ENCODE measurements at regions not wholly inside any gene's neighbourhood (a gene's known extent, or its start where the extent isn't known, plus 50 kb on each side); places are given as distances from the start of the nearest gene placed in this dataset.

GRCh38 chr4:112053825-112054350, 91.4 kb upstream of the FAM241A start:
- Histone ChIP-seq H3K27me3 (ENCODE audit: control insufficient read depth, insufficient read depth, low read length) (peaks cover 2% of the 10 kb centered on the region), H3K27ac (ENCODE audit: low read depth, low read length) (no peak overlapping the region), H3K4me3 (ENCODE audit: low read depth, low read length) (no peak overlapping the region), H3K36me3 (ENCODE audit: control insufficient read depth, insufficient read depth, low read length) (no peaks in the 10 kb centered on the region), H3K4me1 (ENCODE audit: control insufficient read depth, insufficient read depth, low read length) (no peaks in the 10 kb centered on the region), H3K9me3 (ENCODE audit: control insufficient read depth, insufficient read depth, low read length) (no peaks in the 10 kb centered on the region)
- DNase-seq (ENCODE audit: low read depth in 4 of 6, low spot score in 6 of 6): no peak
- no CpG with 5 or more reads among the region's 2 CpGs for WGBS (ENCODE audit: insufficient coverage)

GRCh38 chr4:112055100-112055499, 90.2 kb upstream of the FAM241A start:
- Histone ChIP-seq H3K27me3 (ENCODE audit: control insufficient read depth, insufficient read depth, low read length) (peaks cover 2% of the 10 kb centered on the region), H3K36me3 (ENCODE audit: control insufficient read depth, insufficient read depth, low read length) (no peaks in the 10 kb centered on the region), H3K27ac (ENCODE audit: low read depth, low read length) (no peak overlapping the region), H3K9me3 (ENCODE audit: control insufficient read depth, insufficient read depth, low read length) (no peaks in the 10 kb centered on the region), H3K4me1 (ENCODE audit: control insufficient read depth, insufficient read depth, low read length) (no peaks in the 10 kb centered on the region), H3K4me3 (ENCODE audit: low read depth, low read length) (no peak overlapping the region)
- DNase-seq (ENCODE audit: low read depth in 4 of 6, low spot score in 6 of 6): peak in 1 of 6 donors; percentile 10

DNA sequence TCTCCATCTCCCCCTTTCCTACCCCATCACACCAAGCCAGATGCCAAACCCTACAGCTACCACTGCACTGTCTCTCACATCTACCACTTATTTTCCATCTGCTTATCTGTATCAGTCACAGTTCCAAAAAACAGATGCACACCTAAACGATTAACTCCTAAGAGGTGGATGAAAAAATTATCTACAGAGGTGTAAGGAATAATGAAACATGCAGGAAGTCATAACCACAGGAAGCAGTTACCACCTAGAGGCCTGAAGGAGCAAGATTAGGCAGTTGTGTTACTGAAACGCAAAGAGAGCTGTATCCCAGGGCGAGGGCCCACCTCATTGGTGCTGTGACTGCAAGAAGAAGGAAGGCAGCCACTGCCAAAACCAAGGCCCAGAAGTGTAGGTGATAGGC, 87.8 kb upstream of the FAM241A start:
- Histone ChIP-seq H3K27me3 (ENCODE audit: control insufficient read depth, insufficient read depth, low read length) (peaks cover 2% of the 10 kb centered on the region), H3K4me3 (ENCODE audit: low read depth, low read length) (no peak overlapping the region), H3K36me3 (ENCODE audit: control insufficient read depth, insufficient read depth, low read length) (no peaks in the 10 kb centered on the region), H3K4me1 (ENCODE audit: control insufficient read depth, insufficient read depth, low read length) (no peaks in the 10 kb centered on the region), H3K27ac (ENCODE audit: low read depth, low read length) (no peak overlapping the region), H3K9me3 (ENCODE audit: control insufficient read depth, insufficient read depth, low read length) (no peaks in the 10 kb centered on the region)
- 85% methylated on average over 3 of the region's 3 CpGs for whole genome bisulfite sequencing (ENCODE audit: insufficient coverage)
- DNase-seq (ENCODE audit: low read depth in 4 of 6, low spot score in 6 of 6): no peak

DNA sequence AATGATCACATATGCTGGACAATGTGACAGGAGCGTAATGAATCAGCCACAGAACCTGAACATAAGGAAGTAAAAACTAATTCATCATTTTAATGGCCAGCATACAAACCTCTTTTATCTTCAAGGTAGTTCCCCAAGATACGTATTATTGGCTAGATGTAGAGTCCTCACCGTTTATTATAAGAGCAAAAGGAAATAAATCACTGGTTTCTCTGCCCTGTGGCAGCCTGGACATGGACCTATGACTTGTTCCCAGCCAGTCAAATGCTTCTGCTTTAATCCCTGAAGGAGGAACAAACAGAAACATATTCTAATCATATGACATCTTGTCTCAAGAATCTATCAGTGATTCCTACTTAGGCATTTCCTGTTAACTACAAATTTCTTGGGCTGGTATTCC, 86.8 kb upstream of the FAM241A start:
- Histone ChIP-seq H3K4me3 (ENCODE audit: low read depth, low read length) (no peak overlapping the region), H3K27ac (ENCODE audit: low read depth, low read length) (no peak overlapping the region), H3K9me3 (ENCODE audit: control insufficient read depth, insufficient read depth, low read length) (no peaks in the 10 kb centered on the region), H3K36me3 (ENCODE audit: control insufficient read depth, insufficient read depth, low read length) (no peaks in the 10 kb centered on the region), H3K27me3 (ENCODE audit: control insufficient read depth, insufficient read depth, low read length) (peaks cover 2% of the 10 kb centered on the region), H3K4me1 (ENCODE audit: control insufficient read depth, insufficient read depth, low read length) (no peaks in the 10 kb centered on the region)
- WGBS (ENCODE audit: insufficient coverage): 100% methylated on average over 1 of the region's 3 CpGs
- DNase-seq (ENCODE audit: low read depth in 4 of 6, low spot score in 6 of 6): no peak

DNA sequence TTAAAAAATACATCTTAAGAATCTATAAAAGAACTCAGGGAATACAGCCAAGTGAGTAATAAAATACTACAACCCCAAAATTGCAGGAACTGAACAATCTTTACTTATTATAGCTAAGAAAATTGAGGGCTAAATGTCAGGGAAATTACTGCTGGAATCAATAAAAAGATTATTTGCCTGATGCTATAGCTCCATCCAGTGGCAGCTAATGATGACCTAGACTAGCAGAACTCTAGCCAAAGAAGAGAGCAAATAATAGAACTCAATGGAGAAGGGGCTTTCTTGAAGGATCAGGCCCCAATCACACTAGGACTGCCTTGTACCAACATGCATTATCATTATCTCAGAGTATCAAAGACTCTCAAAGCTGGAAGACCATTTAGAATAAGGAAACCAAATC, 85.0 kb upstream of the FAM241A start:
- Histone ChIP-seq H3K4me3 (ENCODE audit: low read depth, low read length) (no peak overlapping the region), H3K4me1 (ENCODE audit: control insufficient read depth, insufficient read depth, low read length) (no peaks in the 10 kb centered on the region), H3K27me3 (ENCODE audit: control insufficient read depth, insufficient read depth, low read length) (peaks cover 2% of the 10 kb centered on the region), H3K36me3 (ENCODE audit: control insufficient read depth, insufficient read depth, low read length) (no peaks in the 10 kb centered on the region), H3K9me3 (ENCODE audit: control insufficient read depth, insufficient read depth, low read length) (no peaks in the 10 kb centered on the region), H3K27ac (ENCODE audit: low read depth, low read length) (no peak overlapping the region)
- peak in 2 of 6 donors; percentile 5 to 43 for DNase-seq (ENCODE audit: low read depth in 4 of 6, low spot score in 6 of 6)

DNA sequence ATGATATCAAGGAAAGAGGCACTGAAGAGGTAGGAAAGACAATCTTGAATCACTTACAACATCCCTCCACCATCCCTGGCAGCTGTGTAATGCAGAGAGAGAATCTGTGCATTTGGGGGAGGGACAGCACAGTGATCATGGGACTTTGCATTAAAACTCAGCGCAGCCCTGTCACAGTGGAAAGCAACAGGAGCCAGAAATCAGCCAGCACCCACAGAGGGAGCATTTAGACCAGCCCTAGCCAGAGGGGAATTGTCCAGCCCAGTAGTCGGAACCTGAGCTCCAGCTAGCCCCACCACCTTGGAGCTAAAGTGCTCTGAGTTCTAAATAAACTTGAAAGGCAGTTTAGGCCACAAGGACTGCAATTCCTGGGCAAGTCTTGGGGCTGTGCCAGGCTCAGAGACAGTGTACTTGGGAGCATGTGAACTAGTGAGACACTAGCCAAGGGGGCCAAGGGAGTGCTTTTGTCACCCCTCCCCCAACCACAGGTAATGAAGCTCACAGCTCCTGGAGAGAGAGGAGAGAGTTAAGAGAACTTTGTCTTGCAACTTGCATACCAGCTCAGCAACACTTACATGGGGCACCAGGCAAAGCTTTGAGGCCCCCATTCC, 83.9 kb upstream of the FAM241A start:
- no peaks in the 10 kb centered on the region for H3K4me1 ChIP-seq (ENCODE audit: control insufficient read depth, insufficient read depth, low read length)
- DNase-seq (ENCODE audit: low read depth in 4 of 6, low spot score in 6 of 6): no peak
- no peaks in the 10 kb centered on the region for H3K36me3 ChIP-seq (ENCODE audit: control insufficient read depth, insufficient read depth, low read length)
- H3K27ac ChIP-seq (ENCODE audit: low read depth, low read length): no peak overlapping the region
- peaks cover 2% of the 10 kb centered on the region for H3K27me3 ChIP-seq (ENCODE audit: control insufficient read depth, insufficient read depth, low read length)
- WGBS (ENCODE audit: insufficient coverage): 67% methylated on average over 1 of the region's 2 CpGs
- H3K9me3 ChIP-seq (ENCODE audit: control insufficient read depth, insufficient read depth, low read length): no peaks in the 10 kb centered on the region
- H3K4me3 ChIP-seq (ENCODE audit: low read depth, low read length): no peak overlapping the region

GRCh38 chr4:112063260-112063659, 82.0 kb upstream of the FAM241A start:
- DNase-seq (ENCODE audit: low read depth in 4 of 6, low spot score in 6 of 6): no peak
- no peaks in the 10 kb centered on the region for H3K27me3 ChIP-seq (ENCODE audit: control insufficient read depth, insufficient read depth, low read length)
- H3K36me3 ChIP-seq (ENCODE audit: control insufficient read depth, insufficient read depth, low read length): no peaks in the 10 kb centered on the region
- H3K4me3 ChIP-seq (ENCODE audit: low read depth, low read length): no peak overlapping the region
- no peaks in the 10 kb centered on the region for H3K4me1 ChIP-seq (ENCODE audit: control insufficient read depth, insufficient read depth, low read length)
- no peak overlapping the region for H3K27ac ChIP-seq (ENCODE audit: low read depth, low read length)
- no peaks in the 10 kb centered on the region for H3K9me3 ChIP-seq (ENCODE audit: control insufficient read depth, insufficient read depth, low read length)
- WGBS (ENCODE audit: insufficient coverage): no CpG with 5 or more reads among the region's 1 CpG

GRCh38 chr4:112069110-112069509, 76.1 kb upstream of the FAM241A start:
- H3K4me1 ChIP-seq (ENCODE audit: control insufficient read depth, insufficient read depth, low read length): no peaks in the 10 kb centered on the region
- H3K9me3 ChIP-seq (ENCODE audit: control insufficient read depth, insufficient read depth, low read length): no peaks in the 10 kb centered on the region
- H3K27ac ChIP-seq (ENCODE audit: low read depth, low read length): no peak overlapping the region
- no peak for DNase-seq (ENCODE audit: low read depth in 4 of 6, low spot score in 6 of 6)
- no CpG with 5 or more reads among the region's 2 CpGs for WGBS (ENCODE audit: insufficient coverage)
- no peak overlapping the region for H3K4me3 ChIP-seq (ENCODE audit: low read depth, low read length)
- H3K27me3 ChIP-seq (ENCODE audit: control insufficient read depth, insufficient read depth, low read length): no peaks in the 10 kb centered on the region
- H3K36me3 ChIP-seq (ENCODE audit: control insufficient read depth, insufficient read depth, low read length): no peaks in the 10 kb centered on the region

- 91% methylated on average over 3 of the region's 6 CpGs for WGBS (ENCODE audit: insufficient coverage)
- Histone ChIP-seq H3K4me1 (ENCODE audit: control insufficient read depth, insufficient read depth, low read length) (no peaks in the 10 kb centered on the region), H3K27ac (ENCODE audit: low read depth, low read length) (no peak overlapping the region), H3K27me3 (ENCODE audit: control insufficient read depth, insufficient read depth, low read length) (no peaks in the 10 kb centered on the region), H3K36me3 (ENCODE audit: control insufficient read depth, insufficient read depth, low read length) (no peaks in the 10 kb centered on the region), H3K9me3 (ENCODE audit: control insufficient read depth, insufficient read depth, low read length) (no peaks in the 10 kb centered on the region), H3K4me3 (ENCODE audit: low read depth, low read length) (no peak overlapping the region)
- DNase-seq (ENCODE audit: low read depth in 4 of 6, low spot score in 6 of 6): no peak
Observed at GRCh38 chr4:112073181-112073580, 72.1 kb upstream of the FAM241A start.

- 25% methylated on average over 2 of the region's 4 CpGs for WGBS (ENCODE audit: insufficient coverage)
- no peak overlapping the region for H3K4me3 ChIP-seq (ENCODE audit: low read depth, low read length)
- no peaks in the 10 kb centered on the region for H3K36me3 ChIP-seq (ENCODE audit: control insufficient read depth, insufficient read depth, low read length)
- DNase-seq (ENCODE audit: low read depth in 4 of 6, low spot score in 6 of 6): peak in 3 of 6 donors; percentile 15 to 58 (median 52)
- no peak overlapping the region for H3K27ac ChIP-seq (ENCODE audit: low read depth, low read length)
- H3K4me1 ChIP-seq (ENCODE audit: control insufficient read depth, insufficient read depth, low read length): no peaks in the 10 kb centered on the region
- H3K9me3 ChIP-seq (ENCODE audit: control insufficient read depth, insufficient read depth, low read length): no peaks in the 10 kb centered on the region
- no peaks in the 10 kb centered on the region for H3K27me3 ChIP-seq (ENCODE audit: control insufficient read depth, insufficient read depth, low read length)
Observed at GRCh38 chr4:112075129-112075753, 70.0 kb upstream of the FAM241A start.
